ENCODE measurements at regions not wholly inside any gene's neighbourhood (a gene's known extent, or its start where the extent isn't known, plus 50 kb on each side); places are given as distances from the start of the nearest gene placed in this dataset.

GRCh38 chr9:109962215-109962614 is 182.2 kb downstream of the PALM2AKAP2 start:
- peaks cover 19 to 29% of the 10 kb centered on the region in 2 experiments; a peak in 3 of 4 replicates for H3K79me1 ChIP-seq (ENCODE audit: low read depth in 1 of 2, low read length in 2 of 2)
- no peak overlapping the region for H4K91ac ChIP-seq (ENCODE audit: insufficient read depth, low read depth, low read length)
- H3K4me1 ChIP-seq (ENCODE audit: control insufficient read depth, insufficient read depth, low read length), result 0 out of 2 replicates have a peak, but pooled peaks cover 2% of the 10 kb centered on the region
- TF ChIP-seq MAFK (IDR thresholded peaks at IDR 0.05; ENCODE audit: low read depth, low read length) (no peak), MAZ (IDR thresholded peaks at IDR 0.05; ENCODE audit: borderline replicate concordance, low read depth, low read length) (no peak), RAD21 (IDR thresholded peaks at IDR 0.05; ENCODE audit: low read length) (no peak), MXI1 (IDR thresholded peaks at IDR 0.05; ENCODE audit: borderline replicate concordance, low read depth, low read length) (no peak), RCOR1 (IDR thresholded peaks at IDR 0.05; ENCODE audit: insufficient replicate concordance, low read length) (no peak), RFX5 (IDR thresholded peaks at IDR 0.05; ENCODE audit: low read depth, low read length) (no peak), CHD1 (IDR thresholded peaks at IDR 0.05; ENCODE audit: low read depth, low read length) (no peak), SMC3 (IDR thresholded peaks at IDR 0.05; ENCODE audit: low read depth, low read length) (no peak)
- TF ChIP-seq, protein P1, sequence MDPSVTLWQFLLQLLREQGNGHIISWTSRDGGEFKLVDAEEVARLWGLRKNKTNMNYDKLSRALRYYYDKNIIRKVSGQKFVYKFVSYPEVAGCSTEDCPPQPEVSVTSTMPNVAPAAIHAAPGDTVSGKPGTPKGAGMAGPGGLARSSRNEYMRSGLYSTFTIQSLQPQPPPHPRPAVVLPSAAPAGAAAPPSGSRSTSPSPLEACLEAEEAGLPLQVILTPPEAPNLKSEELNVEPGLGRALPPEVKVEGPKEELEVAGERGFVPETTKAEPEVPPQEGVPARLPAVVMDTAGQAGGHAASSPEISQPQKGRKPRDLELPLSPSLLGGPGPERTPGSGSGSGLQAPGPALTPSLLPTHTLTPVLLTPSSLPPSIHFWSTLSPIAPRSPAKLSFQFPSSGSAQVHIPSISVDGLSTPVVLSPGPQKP (IDR thresholded peaks at IDR 0.05; ENCODE audit: borderline replicate concordance, low read depth, low read length), result no peak
- TF ChIP-seq, protein P2, sequence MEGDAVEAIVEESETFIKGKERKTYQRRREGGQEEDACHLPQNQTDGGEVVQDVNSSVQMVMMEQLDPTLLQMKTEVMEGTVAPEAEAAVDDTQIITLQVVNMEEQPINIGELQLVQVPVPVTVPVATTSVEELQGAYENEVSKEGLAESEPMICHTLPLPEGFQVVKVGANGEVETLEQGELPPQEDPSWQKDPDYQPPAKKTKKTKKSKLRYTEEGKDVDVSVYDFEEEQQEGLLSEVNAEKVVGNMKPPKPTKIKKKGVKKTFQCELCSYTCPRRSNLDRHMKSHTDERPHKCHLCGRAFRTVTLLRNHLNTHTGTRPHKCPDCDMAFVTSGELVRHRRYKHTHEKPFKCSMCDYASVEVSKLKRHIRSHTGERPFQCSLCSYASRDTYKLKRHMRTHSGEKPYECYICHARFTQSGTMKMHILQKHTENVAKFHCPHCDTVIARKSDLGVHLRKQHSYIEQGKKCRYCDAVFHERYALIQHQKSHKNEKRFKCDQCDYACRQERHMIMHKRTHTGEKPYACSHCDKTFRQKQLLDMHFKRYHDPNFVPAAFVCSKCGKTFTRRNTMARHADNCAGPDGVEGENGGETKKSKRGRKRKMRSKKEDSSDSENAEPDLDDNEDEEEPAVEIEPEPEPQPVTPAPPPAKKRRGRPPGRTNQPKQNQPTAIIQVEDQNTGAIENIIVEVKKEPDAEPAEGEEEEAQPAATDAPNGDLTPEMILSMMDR (conservative IDR thresholded peaks at IDR 0.05; ENCODE audit: low read depth, low read length), result no peak
- ATAC-seq (ENCODE audit: low read depth), result no peak
- no peak overlapping the region for H3K4me3 ChIP-seq (ENCODE audit: insufficient read depth, low read depth, low read length)
- H2BK5ac ChIP-seq (ENCODE audit: low read depth, low read length, poor library complexity, severe bottlenecking), result no peak overlapping the region
- no peak overlapping the region for H2BK20ac ChIP-seq (ENCODE audit: low read depth, low read length)
- no peak overlapping the region for H2AFZ ChIP-seq (replicated peaks; ENCODE audit: low read length, poor library complexity)
- no TSS peak for BruUV-seq (replicated peaks)
- H4K5ac ChIP-seq (ENCODE audit: low read depth, low read length), result no peak overlapping the region
- H3K9me3 ChIP-seq (ENCODE audit: control insufficient read depth, insufficient read depth, low read length), result no peaks in the 10 kb centered on the region
- dilution Hi-C loops (cut with HindIII; ENCODE audit: low sequenced_read_pairs, unreplicated experiment) (no loop called here), intact Hi-C loops (cut with micrococcal nuclease) (no loop called here), in situ Hi-C loops (cut with MboI; ENCODE audit: low sequenced_read_pairs) (no loop called here)
- ChIA-PET CTCF (no interaction called here), POLR2A (ENCODE audit: unreplicated experiment) (no interaction called here)
- H2BK120ac ChIP-seq (ENCODE audit: low read depth, low read length), result no peak overlapping the region
- DNase-seq, result no peak
- no peak overlapping the region for H3K56ac ChIP-seq (ENCODE audit: extremely low read depth, insufficient read depth, low read length)
- no peaks in the 10 kb centered on the region; the same call in 1 of the 2 replicates for H3K36me3 ChIP-seq (ENCODE audit: control insufficient read depth, insufficient read depth, low read length)
- no peak overlapping the region for H3K14ac ChIP-seq (replicated peaks; ENCODE audit: low read depth, low read length)
- H3K4me2 ChIP-seq (ENCODE audit: low read depth, low read length), result no peak overlapping the region
- H2AK5ac ChIP-seq (ENCODE audit: low read depth, low read length), result no peak overlapping the region
- H2BK15ac ChIP-seq (ENCODE audit: low read depth, low read length), result no peak overlapping the region
- H4K8ac ChIP-seq (ENCODE audit: low read depth in 2 of 2, low read length in 2 of 2), result no peak overlapping the region
- 0 out of 2 replicates have a peak, but pooled peaks cover 4% of the 10 kb centered on the region for H4K20me1 ChIP-seq (ENCODE audit: insufficient read depth, low read length)
- no peak overlapping the region for H2AK9ac ChIP-seq (replicated peaks; ENCODE audit: low read depth, low read length, poor library complexity)
- H3K27ac ChIP-seq (ENCODE audit: insufficient read depth, low read length), result no peak overlapping the region
- no peak overlapping the region for H3K4ac ChIP-seq (ENCODE audit: low read depth, low read length)
- no peaks in the 10 kb centered on the region for H3K27me3 ChIP-seq (ENCODE audit: control insufficient read depth, insufficient read depth, low read length)
- H3K23ac ChIP-seq (ENCODE audit: low read depth, low read length), result no peak overlapping the region
- no peak overlapping the region for H3K18ac ChIP-seq (ENCODE audit: low read depth, low read length)
- peaks cover 4% of the 10 kb centered on the region for H3K9me1 ChIP-seq (ENCODE audit: insufficient read depth, low read length)
- no peak overlapping the region for H3K9ac ChIP-seq (ENCODE audit: low read depth, low read length)

Measured in IMR-90 (cell line).